GM19452 (cell line): ENCODE measurements at regions not wholly inside any gene's neighbourhood (a gene's known extent, or its start where the extent isn't known, plus 50 kb on each side); places are given as distances from the start of the nearest gene placed in this dataset.

Experiments
- ATAC-seq: cut with Tn5 transposase; IDR thresholded peaks from one replicate; pipeline ENCODE4 v1.9.1; 2021; ENCODE audit not compliant: unreplicated experiment

GRCh38 chr17:79325709-79326430 is 251.2 kb downstream of the ENGASE start:
- ATAC-seq = no peak

GRCh38 chr17:79324194-79324593 is 249.6 kb downstream of the ENGASE start:
- no peak for ATAC-seq

- ATAC-seq = no peak
Observed at GRCh38 chr17:79323566-79323965, 248.9 kb downstream of the ENGASE start.

GRCh38 chr17:79322211-79323123 is 247.8 kb downstream of the ENGASE start:
- no peak for ATAC-seq

- no peak for ATAC-seq
Observed at GRCh38 chr17:79320331-79320730, 245.7 kb downstream of the ENGASE start.

- no peak for ATAC-seq
Observed at GRCh38 chr17:79317916-79318315, 243.3 kb downstream of the ENGASE start.

- no peak for ATAC-seq
Observed at GRCh38 chr17:79316805-79317204, 242.2 kb downstream of the ENGASE start.

GRCh38 chr17:79315358-79316105 is 240.9 kb downstream of the ENGASE start:
- ATAC-seq = no peak

GRCh38 chr17:79314617-79315357 is 240.2 kb downstream of the ENGASE start:
- ATAC-seq = no peak

GRCh38 chr17:79311373-79311772 is 236.7 kb downstream of the ENGASE start:
- ATAC-seq = no peak

- no peak for ATAC-seq
Observed at GRCh38 chr17:79306424-79307318, 232.0 kb downstream of the ENGASE start.

- no peak for ATAC-seq
Observed at GRCh38 chr17:79305768-79306423, 231.3 kb downstream of the ENGASE start.

- no peak for ATAC-seq
Observed at GRCh38 chr17:79305376-79305767, 230.7 kb downstream of the ENGASE start.

- ATAC-seq = no peak
Observed at GRCh38 chr17:79304884-79305283, 230.3 kb downstream of the ENGASE start.

GRCh38 chr17:79303641-79304205 is 229.1 kb downstream of the ENGASE start:
- no peak for ATAC-seq

- ATAC-seq = no peak
Observed at GRCh38 chr17:79301469-79301868, 226.8 kb downstream of the ENGASE start.

- no peak for ATAC-seq
Observed at GRCh38 chr17:79299349-79299748, 224.7 kb downstream of the ENGASE start.

GRCh38 chr17:79298799-79299198 is 224.2 kb downstream of the ENGASE start:
- no peak for ATAC-seq

- ATAC-seq = no peak
Observed at GRCh38 chr17:79296243-79296642, 221.6 kb downstream of the ENGASE start.
